OCI-LY7 (cell line): ENCODE measurements at regions not wholly inside any gene's neighbourhood (a gene's known extent, or its start where the extent isn't known, plus 50 kb on each side); places are given as distances from the start of the nearest gene placed in this dataset.

Experiments used
- BruUV-seq: library from RNA; stranded (reverse); fragments of 400-500 nt; replicated peaks from 2 replicates; lab custom pipeline; 2021; lab: Mats Ljungman, UMichigan
- CTCF ChIA-PET: fragments of 300-600 bp; sonication (Branson Sonifier 250); formaldehyde crosslinking; loops from one replicate; lab custom pipeline; 2022; ENCODE audit warnings: antibody characterized with exemption; ENCODE audit not compliant: unreplicated experiment; lab: Charles Lee
- POLR2A ChIA-PET: fragments of 300-600 bp; sonication (Branson Sonifier 250); formaldehyde crosslinking; loops from one replicate; lab custom pipeline; 2022; ENCODE audit warnings: antibody characterized with exemption; lab: Charles Lee
- DNase-seq: peaks from one replicate; pipeline ENCODE4 v3.0.0-alpha.2; 2015; ENCODE audit warnings: low spot score
- H2AFZ ChIP-seq: fragments of 200-600 bp; sonication (generic), shearing (Covaris generic); 2 replicates; pipeline ENCODE4 v1.6.1; 2014; ENCODE audit warnings: mild to moderate bottlenecking, antibody characterized with exemption, low read length, moderate library complexity
- H3K27ac ChIP-seq: fragments of 200-600 bp; sonication (generic); 2 replicates; pipeline ENCODE4 v1.5.1; 2014; ENCODE audit warnings: mixed run types, low read depth, mild to moderate bottlenecking, moderate library complexity, low read length, inconsistent platforms; ENCODE audit not compliant: poor library complexity, severe bottlenecking
- H3K36me3 ChIP-seq: fragments of 200-600 bp; sonication (generic); 2 replicates; pipeline ENCODE4 v1.6.1; 2014; ENCODE audit warnings: mild to moderate bottlenecking, antibody characterized with exemption, low read length, moderate library complexity, mixed read lengths; ENCODE audit not compliant: insufficient read depth
- H3K4me1 ChIP-seq: fragments of 200-600 bp; sonication (generic); 2 replicates; pipeline ENCODE4 v1.5.1; 2014; ENCODE audit warnings: mild to moderate bottlenecking, low read length; ENCODE audit not compliant: insufficient read depth, poor library complexity, severe bottlenecking
- H3K4me2 ChIP-seq: fragments of 200-600 bp; sonication (generic); 2 replicates; pipeline ENCODE4 v1.6.1; 2014; ENCODE audit warnings: mild to moderate bottlenecking, low read length
- H3K4me3 ChIP-seq: fragments of 200-600 bp; sonication (generic); 2 replicates; pipeline ENCODE4 v1.5.1; 2014; ENCODE audit warnings: mild to moderate bottlenecking, low read depth, low read length; ENCODE audit not compliant: poor library complexity, severe bottlenecking
- H3K79me2 ChIP-seq: fragments of 200-600 bp; sonication (generic); 2 replicates; pipeline ENCODE4 v1.6.1; 2016; ENCODE audit warnings: low read depth, mild to moderate bottlenecking, low read length, moderate library complexity, mixed read lengths; ENCODE audit not compliant: insufficient read depth
- H3K9me2 ChIP-seq: fragments of 200-600 bp; sonication (generic); 2 replicates; pipeline ENCODE4 v1.6.1; 2016; ENCODE audit warnings: mild to moderate bottlenecking, low read length, mixed read lengths; ENCODE audit not compliant: insufficient read depth
- H3K9me3 ChIP-seq: fragments of 200-600 bp; sonication (generic); 2 replicates; pipeline ENCODE4 v1.6.1; 2014; ENCODE audit warnings: mild to moderate bottlenecking, mixed run types, low read length, mixed read lengths
- H4K20me1 ChIP-seq: fragments of 200-600 bp; sonication (generic); 2 replicates; pipeline ENCODE4 v1.6.1; 2014; ENCODE audit warnings: mild to moderate bottlenecking, antibody characterized with exemption, low read length, moderate library complexity, mixed read lengths; ENCODE audit not compliant: insufficient read depth
- CTCF ChIP-seq: fragments of 200-600 bp; sonication (generic); conservative IDR thresholded peaks from 2 replicates; pipeline ENCODE4 v1.5.1; 2014; ENCODE audit warnings: mild to moderate bottlenecking, antibody characterized with exemption, low read length, moderate library complexity, mixed read lengths
- EZH2phosphoT487 ChIP-seq: fragments of 200-600 bp; sonication (generic); IDR thresholded peaks from 2 replicates; pipeline ENCODE4 v1.6.1; 2018; ENCODE audit warnings: low read depth, borderline replicate concordance, mild to moderate bottlenecking, mixed run types, antibody characterized with exemption, low read length, moderate library complexity, mixed read lengths
- intact Hi-C: fragments of 100-400 bp; cut with micrococcal nuclease; formaldehyde crosslinking; loops from one replicate; pipeline ENCODE4 v1.10.0; 2022; ENCODE audit not compliant: unreplicated experiment

- no TSS peak for BruUV-seq
- intact Hi-C loops, result no loop called here
Measured at GRCh38 chr7:15936991-15937390, 250.5 kb upstream of the MEOX2 start.

GRCh38 chr7:15932318-15932717 is 245.8 kb upstream of the MEOX2 start:
- Histone ChIP-seq H4K20me1 (no peaks in the 10 kb centered on the region), H3K4me3 (no peak overlapping the region), H3K36me3 (no peaks in the 10 kb centered on the region), H3K79me2 (no peaks in the 10 kb centered on the region), H3K27ac (no peak overlapping the region), H3K4me1 (no peaks in the 10 kb centered on the region), H2AFZ (no peak overlapping the region), H3K4me2 (no peak overlapping the region), H3K9me2 (no peaks in the 10 kb centered on the region), H3K9me3 (no peaks in the 10 kb centered on the region)
- intact Hi-C loops, result no loop called here
- ChIA-PET POLR2A (interaction anchor here (0.7 kb wide), 1 partner anchor 262 kb away, joined by 3 read pairs; no protein-coding TSS in a partner anchor), CTCF (no interaction called here)
- no peak for DNase-seq
- no peak for TF ChIP-seq EZH2phosphoT487
- no peak for TF ChIP-seq CTCF
- no TSS peak for BruUV-seq

More at GRCh38 chr7:15936991-15937390, 250.5 kb upstream of the MEOX2 start:
- Histone ChIP-seq H3K36me3 (no peaks in the 10 kb centered on the region), H2AFZ (no peak overlapping the region), H3K4me3 (no peak overlapping the region), H3K27ac (no peak overlapping the region), H3K4me2 (no peak overlapping the region), H3K4me1 (no peaks in the 10 kb centered on the region), H3K9me3 (no peaks in the 10 kb centered on the region), H3K79me2 (no peaks in the 10 kb centered on the region), H4K20me1 (no peaks in the 10 kb centered on the region), H3K9me2 (no peaks in the 10 kb centered on the region)
- POLR2A ChIA-PET, result no interaction called here
- CTCF ChIA-PET, result no interaction called here
- no peak for TF ChIP-seq EZH2phosphoT487
- TF ChIP-seq CTCF, result no peak
- DNase-seq, result no peak

- ChIA-PET CTCF (no interaction called here), POLR2A (no interaction called here)
- H3K36me3 ChIP-seq, result no peaks in the 10 kb centered on the region
- H2AFZ ChIP-seq, result no peak overlapping the region
- intact Hi-C loops, result no loop called here
- H3K9me3 ChIP-seq, result no peaks in the 10 kb centered on the region
- H3K79me2 ChIP-seq, result no peaks in the 10 kb centered on the region
- no TSS peak for BruUV-seq
- TF ChIP-seq EZH2phosphoT487 (no peak), CTCF (no peak)
- no peaks in the 10 kb centered on the region for H3K9me2 ChIP-seq
- no peak for DNase-seq
- no peak overlapping the region for H3K4me3 ChIP-seq
- no peak overlapping the region for H3K27ac ChIP-seq
- H4K20me1 ChIP-seq, result no peaks in the 10 kb centered on the region
- H3K4me1 ChIP-seq, result no peaks in the 10 kb centered on the region
- H3K4me2 ChIP-seq, result no peak overlapping the region
Measured at GRCh38 chr7:15929411-15929810, 242.9 kb upstream of the MEOX2 start.
